Endothelial cell of umbilical vein (primary cell): ENCODE measurements at regions not wholly inside any gene's neighbourhood (a gene's known extent, or its start where the extent isn't known, plus 50 kb on each side); places are given as distances from the start of the nearest gene placed in this dataset.

Source experiments
- BruUV-seq: library from RNA; stranded (reverse); fragments of 400-500 nt; replicated peaks from 2 replicates; lab custom pipeline; 2021; lab: Mats Ljungman, UMichigan
- CTCF ChIA-PET: fragments of 300-600, 350-600 bp; sonication (Branson Sonifier 250); formaldehyde crosslinking; loops from one replicate; lab custom pipeline; 2021; ENCODE audit warnings: antibody characterized with exemption, inconsistent platforms; lab: Charles Lee
- POLR2A ChIA-PET: fragments of 300-600, 350-600 bp; sonication (Branson Sonifier 250); formaldehyde crosslinking; loops from one replicate; lab custom pipeline; 2021; ENCODE audit warnings: antibody characterized with exemption, inconsistent platforms; lab: Charles Lee
- DNase-seq: peaks from one replicate; pipeline ENCODE4 v3.0.0-alpha.2; 2011; ENCODE audit warnings: low read depth, low spot score
- FAIRE-seq: peaks from 2 replicates; lab custom pipeline; 2011; peaks lifted over from hg19 to GRCh38; lab: Jason Lieb, UNC
- H2AFZ ChIP-seq: 2 replicates; pipeline ENCODE4 v1.6.0; 2012; ENCODE audit warnings: low read depth, low read length, control low read depth, inconsistent platforms
- H3K27ac ChIP-seq: 2 replicates; pipeline ENCODE4 v1.5.1; 2011; ENCODE audit warnings: low read depth, mild to moderate bottlenecking, control low read depth, low read length, moderate library complexity; ENCODE audit not compliant: insufficient read depth
- H3K27me3 ChIP-seq, 2 experiments: 2 replicates each; pipeline versions ENCODE4 v1.6.0 to v1.6.1; 2011; ENCODE audit warnings: low read length in 2 of 2, mixed read lengths in 1 of 2; ENCODE audit not compliant: control insufficient read depth in 2 of 2, insufficient read depth in 2 of 2
- H3K36me3 ChIP-seq, 2 experiments: 2 replicates in 1 of 2; 3 replicates in 1 of 2; pipeline ENCODE4 v1.5.1; 2011; ENCODE audit warnings: low read length in 2 of 2, mild to moderate bottlenecking in 1 of 2, moderate library complexity in 1 of 2; ENCODE audit not compliant: control insufficient read depth in 2 of 2, insufficient read depth in 2 of 2; ENCODE audit errors: extremely low read depth in 1 of 2
- H3K4me1 ChIP-seq: 3 replicates; pipeline ENCODE4 v1.5.1; 2011; ENCODE audit warnings: mild to moderate bottlenecking, low read length; ENCODE audit not compliant: control insufficient read depth, insufficient read depth; ENCODE audit errors: extremely low read depth
- H3K4me2 ChIP-seq: 2 replicates; pipeline ENCODE4 v1.6.1; 2011; ENCODE audit warnings: low read length, control low read depth, mixed read lengths; ENCODE audit not compliant: insufficient read depth
- H3K4me3 ChIP-seq, 3 experiments: fragments of 200-600 bp in 1 of 3; sonication (generic), shearing (Covaris generic) in 1 of 3; replicated peaks in 1 of 3; 2 replicates each; pipeline ENCODE4 v1.5.1; 2011 to 2016; ENCODE audit warnings: control low read depth in 3 of 3, low read length in 3 of 3, mild to moderate bottlenecking in 2 of 3, inconsistent platforms in 1 of 3, low read depth in 1 of 3, moderate library complexity in 1 of 3; ENCODE audit not compliant: insufficient read depth in 1 of 3
- H3K79me2 ChIP-seq: 2 replicates; pipeline ENCODE4 v1.6.0; 2012; ENCODE audit warnings: low read length, inconsistent platforms; ENCODE audit not compliant: control insufficient read depth, insufficient read depth
- H3K9ac ChIP-seq: replicated peaks from 2 replicates; pipeline ENCODE3; 2011; ENCODE audit warnings: low read length, control low read depth; ENCODE audit not compliant: insufficient read depth; ENCODE audit errors: extremely low read depth
- H3K9me1 ChIP-seq: replicated peaks from 3 replicates; pipeline ENCODE4 v1.6.0; 2011; ENCODE audit warnings: mild to moderate bottlenecking, low read length; ENCODE audit not compliant: control insufficient read depth, insufficient read depth; ENCODE audit errors: extremely low read depth
- H3K9me3 ChIP-seq: replicated peaks from 2 replicates; pipeline ENCODE4 v1.5.1; 2012; ENCODE audit warnings: low read length, inconsistent platforms; ENCODE audit not compliant: control insufficient read depth, insufficient read depth
- H4K20me1 ChIP-seq: replicated peaks from 2 replicates; pipeline ENCODE3; 2011; ENCODE audit warnings: mild to moderate bottlenecking, low read length; ENCODE audit not compliant: control insufficient read depth, insufficient read depth; ENCODE audit errors: extremely low read depth
- EZH2 ChIP-seq: IDR thresholded peaks from 2 replicates; pipeline ENCODE4 v1.6.1; 2012; ENCODE audit warnings: borderline replicate concordance, low read depth, mild to moderate bottlenecking, moderate library complexity, low read length, inconsistent platforms; ENCODE audit not compliant: severe bottlenecking
- FOS ChIP-seq: IDR thresholded peaks from 2 replicates; pipeline ENCODE4 v1.6.1; 2011; ENCODE audit warnings: mild to moderate bottlenecking, low read length, moderate library complexity, borderline replicate concordance; ENCODE audit not compliant: insufficient read depth
- JUN ChIP-seq: IDR thresholded peaks from 2 replicates; pipeline ENCODE4 v1.6.1; 2011; ENCODE audit warnings: borderline replicate concordance, low read depth; ENCODE audit not compliant: insufficient read length, insufficient read depth
- MAX ChIP-seq: IDR thresholded peaks from 2 replicates; pipeline ENCODE4 v1.6.1; 2011; ENCODE audit not compliant: insufficient read depth, insufficient read length
- POLR2A ChIP-seq: IDR thresholded peaks from 2 replicates; pipeline ENCODE4 v1.6.1; 2012; ENCODE audit warnings: low read depth, mild to moderate bottlenecking, control low read depth, low read length
- POLR2AphosphoS5 ChIP-seq: IDR thresholded peaks from 2 replicates; pipeline ENCODE4 v1.6.1; 2012; ENCODE audit warnings: low read depth, mild to moderate bottlenecking, control low read depth, low read length, moderate library complexity; ENCODE audit not compliant: insufficient read depth
- dilution Hi-C: fragments of 300-500 bp; cut with MboI; formaldehyde crosslinking; loops from one replicate; pipeline ENCODE4 v1.15.0; 2019; ENCODE audit warnings: low sequenced_read_pairs; ENCODE audit not compliant: extremely low pct_ligation_motif_present
- intact Hi-C: fragments of 100-400 bp; cut with micrococcal nuclease; formaldehyde crosslinking; loops from one replicate; pipeline ENCODE4 v1.10.0; 2022
- TF ChIP-seq, protein P1 (sequence below), 2 donors: IDR thresholded peaks; 1 replicate in 1 of 2; 2 replicates in 1 of 2; pipeline ENCODE4 v1.5.1; 2011; ENCODE audit warnings: low read length in 2 of 2, mild to moderate bottlenecking in 2 of 2, moderate library complexity in 2 of 2, control low read depth in 1 of 2, inconsistent platforms in 1 of 2, low read depth in 1 of 2; ENCODE audit not compliant: insufficient read depth in 1 of 2; ENCODE audit errors: extremely low read depth in 1 of 2

DNA sequence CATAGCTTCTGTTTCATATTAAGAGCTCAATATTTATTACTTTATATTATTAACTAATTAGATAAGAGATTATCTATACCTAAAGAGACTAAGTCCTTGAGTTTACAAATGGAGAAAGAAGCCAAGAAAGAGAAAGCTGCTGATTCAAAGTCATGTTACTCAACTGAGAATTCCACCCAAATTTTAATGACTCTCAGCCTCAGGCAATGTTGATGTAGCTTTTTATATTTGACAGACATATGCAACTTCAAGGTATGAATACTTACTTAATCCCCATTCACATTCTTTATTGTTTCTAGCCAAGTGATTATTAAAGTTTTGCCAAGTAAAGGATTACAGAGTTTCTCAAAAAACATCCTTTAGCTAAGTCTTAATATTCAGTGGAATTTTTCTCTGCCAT lies 527.5 kb upstream of the NMUR2 start:
- POLR2A ChIA-PET = no interaction called here
- H3K79me2 ChIP-seq = no peaks in the 10 kb centered on the region
- no peak for TF ChIP-seq POLR2A
- TF ChIP-seq, protein P1, sequence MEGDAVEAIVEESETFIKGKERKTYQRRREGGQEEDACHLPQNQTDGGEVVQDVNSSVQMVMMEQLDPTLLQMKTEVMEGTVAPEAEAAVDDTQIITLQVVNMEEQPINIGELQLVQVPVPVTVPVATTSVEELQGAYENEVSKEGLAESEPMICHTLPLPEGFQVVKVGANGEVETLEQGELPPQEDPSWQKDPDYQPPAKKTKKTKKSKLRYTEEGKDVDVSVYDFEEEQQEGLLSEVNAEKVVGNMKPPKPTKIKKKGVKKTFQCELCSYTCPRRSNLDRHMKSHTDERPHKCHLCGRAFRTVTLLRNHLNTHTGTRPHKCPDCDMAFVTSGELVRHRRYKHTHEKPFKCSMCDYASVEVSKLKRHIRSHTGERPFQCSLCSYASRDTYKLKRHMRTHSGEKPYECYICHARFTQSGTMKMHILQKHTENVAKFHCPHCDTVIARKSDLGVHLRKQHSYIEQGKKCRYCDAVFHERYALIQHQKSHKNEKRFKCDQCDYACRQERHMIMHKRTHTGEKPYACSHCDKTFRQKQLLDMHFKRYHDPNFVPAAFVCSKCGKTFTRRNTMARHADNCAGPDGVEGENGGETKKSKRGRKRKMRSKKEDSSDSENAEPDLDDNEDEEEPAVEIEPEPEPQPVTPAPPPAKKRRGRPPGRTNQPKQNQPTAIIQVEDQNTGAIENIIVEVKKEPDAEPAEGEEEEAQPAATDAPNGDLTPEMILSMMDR (IDR thresholded peaks at IDR 0.05; ENCODE audit: extremely low read depth in 1 of 2, insufficient read depth in 1 of 2, low read depth in 1 of 2, low read length in 2 of 2) = no peak
- no peak for TF ChIP-seq POLR2AphosphoS5
- TF ChIP-seq MAX = no peak
- TF ChIP-seq FOS = no peak
- no peak for TF ChIP-seq EZH2
- TF ChIP-seq JUN = no peak

More for the DNA sequence above, 527.5 kb upstream of the NMUR2 start:
- FAIRE-seq (no peak), DNase-seq (no peak)
- no peak overlapping the region for H3K4me3 ChIP-seq
- intact Hi-C loops (no loop called here), dilution Hi-C loops (no loop called here)
- CTCF ChIA-PET = no interaction called here
- no TSS peak for BruUV-seq
- H3K4me1 ChIP-seq = no peaks in the 10 kb centered on the region
- no peak overlapping the region for H3K9ac ChIP-seq
- H3K9me3 ChIP-seq = peaks cover 6% of the 10 kb centered on the region
- no peak overlapping the region for H3K27ac ChIP-seq
- H3K36me3 ChIP-seq = no peaks in the 10 kb centered on the region
- no peaks in the 10 kb centered on the region for H4K20me1 ChIP-seq
- H2AFZ ChIP-seq = no peak overlapping the region
- no peaks in the 10 kb centered on the region for H3K9me1 ChIP-seq
- H3K4me2 ChIP-seq = no peak overlapping the region
- H3K27me3 ChIP-seq = no peaks in the 10 kb centered on the region
